ENCODE measurements at regions not wholly inside any gene's neighbourhood (a gene's known extent, or its start where the extent isn't known, plus 50 kb on each side); places are given as distances from the start of the nearest gene placed in this dataset.

- DNase-seq, result no peak
- Histone ChIP-seq H3K79me2 (ENCODE audit: control insufficient read depth, insufficient read depth, low read length) (no peaks in the 10 kb centered on the region), H3K79me1 (ENCODE audit: low read length) (no peaks in the 10 kb centered on the region), H3K56ac (ENCODE audit: low read length) (no peak overlapping the region), H3K36me3 (ENCODE audit: control insufficient read depth, insufficient read depth, low read length) (no peaks in the 10 kb centered on the region), H2BK5ac (ENCODE audit: low read length) (no peak overlapping the region), H2BK120ac (ENCODE audit: low read depth, low read length) (no peak overlapping the region), H3K4me1 (ENCODE audit: control insufficient read depth, low read depth, low read length) (no peaks in the 10 kb centered on the region), H3K9ac (ENCODE audit: low read length) (no peak overlapping the region), H4K8ac (ENCODE audit: low read depth, low read length) (no peak overlapping the region), H3K18ac (ENCODE audit: low read length) (no peak overlapping the region), H3K4me3 (ENCODE audit: low read length) (no peak overlapping the region), H3K27ac (ENCODE audit: low read depth, low read length) (no peak overlapping the region), H3K4ac (ENCODE audit: low read depth, low read length) (no peak overlapping the region), H3K4me2 (ENCODE audit: low read length) (no peak overlapping the region), H3K27me3 (ENCODE audit: insufficient read depth, low read length, poor library complexity) (no peaks in the 10 kb centered on the region), H2BK15ac (replicated peaks; ENCODE audit: low read depth) (no peak overlapping the region), H2AK5ac (ENCODE audit: low read length) (no peak overlapping the region), H3K23ac (ENCODE audit: low read length) (no peak overlapping the region), H4K5ac (ENCODE audit: low read length) (no peak overlapping the region)
- no CpG with 5 or more reads among the region's 39 CpGs for WGBS (ENCODE audit: extremely low coverage, insufficient coverage, low lambda C conversion rate)
These were observed 89.0 kb downstream of the UNCX start for GRCh38 chr7:1321411-1322239.

GRCh38 chr7:1322240-1323110 lies 89.8 kb downstream of the UNCX start:
- Histone ChIP-seq H3K79me2 (ENCODE audit: control insufficient read depth, insufficient read depth, low read length) (no peaks in the 10 kb centered on the region), H3K27ac (ENCODE audit: low read depth, low read length) (no peak overlapping the region), H3K4me3 (ENCODE audit: low read length) (no peak overlapping the region), H4K5ac (ENCODE audit: low read length) (no peak overlapping the region), H3K4ac (ENCODE audit: low read depth, low read length) (no peak overlapping the region), H2AK5ac (ENCODE audit: low read length) (no peak overlapping the region), H3K79me1 (ENCODE audit: low read length) (no peaks in the 10 kb centered on the region), H4K8ac (ENCODE audit: low read depth, low read length) (no peak overlapping the region), H3K56ac (ENCODE audit: low read length) (no peak overlapping the region), H2BK120ac (ENCODE audit: low read depth, low read length) (no peak overlapping the region), H3K36me3 (ENCODE audit: control insufficient read depth, insufficient read depth, low read length) (no peaks in the 10 kb centered on the region), H2BK5ac (ENCODE audit: low read length) (no peak overlapping the region), H3K18ac (ENCODE audit: low read length) (no peak overlapping the region), H2BK15ac (replicated peaks; ENCODE audit: low read depth) (no peak overlapping the region), H3K4me2 (ENCODE audit: low read length) (no peak overlapping the region), H3K4me1 (ENCODE audit: control insufficient read depth, low read depth, low read length) (no peaks in the 10 kb centered on the region), H3K27me3 (ENCODE audit: insufficient read depth, low read length, poor library complexity) (no peaks in the 10 kb centered on the region), H3K9ac (ENCODE audit: low read length) (no peak overlapping the region), H3K23ac (ENCODE audit: low read length) (no peak overlapping the region)
- no CpG with 5 or more reads among the region's 35 CpGs for WGBS (ENCODE audit: extremely low coverage, insufficient coverage, low lambda C conversion rate)
- no peak for DNase-seq

- no peak overlapping the region for H3K4ac ChIP-seq (ENCODE audit: low read depth, low read length)
- DNase-seq, result no peak
- no peaks in the 10 kb centered on the region for H3K36me3 ChIP-seq (ENCODE audit: control insufficient read depth, insufficient read depth, low read length)
- no peak overlapping the region for H3K4me2 ChIP-seq (ENCODE audit: low read length)
- no peaks in the 10 kb centered on the region for H3K27me3 ChIP-seq (ENCODE audit: insufficient read depth, low read length, poor library complexity)
- H3K4me1 ChIP-seq (ENCODE audit: control insufficient read depth, low read depth, low read length), result no peaks in the 10 kb centered on the region
- H2BK15ac ChIP-seq (replicated peaks; ENCODE audit: low read depth), result no peak overlapping the region
- H4K5ac ChIP-seq (ENCODE audit: low read length), result no peak overlapping the region
- H3K18ac ChIP-seq (ENCODE audit: low read length), result no peak overlapping the region
- H2AK5ac ChIP-seq (ENCODE audit: low read length), result no peak overlapping the region
- H3K27ac ChIP-seq (ENCODE audit: low read depth, low read length), result no peak overlapping the region
- no peak overlapping the region for H3K9ac ChIP-seq (ENCODE audit: low read length)
- WGBS (ENCODE audit: extremely low coverage, insufficient coverage, low lambda C conversion rate), result no CpG with 5 or more reads among the region's 63 CpGs
- no peak overlapping the region for H3K56ac ChIP-seq (ENCODE audit: low read length)
- H3K23ac ChIP-seq (ENCODE audit: low read length), result no peak overlapping the region
- H2BK120ac ChIP-seq (ENCODE audit: low read depth, low read length), result no peak overlapping the region
- H3K79me2 ChIP-seq (ENCODE audit: control insufficient read depth, insufficient read depth, low read length), result no peaks in the 10 kb centered on the region
- no peak overlapping the region for H2BK5ac ChIP-seq (ENCODE audit: low read length)
- H4K8ac ChIP-seq (ENCODE audit: low read depth, low read length), result no peak overlapping the region
- no peaks in the 10 kb centered on the region for H3K79me1 ChIP-seq (ENCODE audit: low read length)
- H3K4me3 ChIP-seq (ENCODE audit: low read length), result no peak overlapping the region
These were observed 90.7 kb downstream of the UNCX start for GRCh38 chr7:1323178-1324027.

- Histone ChIP-seq H3K4me2 (ENCODE audit: low read length) (no peak overlapping the region), H2AK5ac (ENCODE audit: low read length) (no peak overlapping the region), H3K4ac (ENCODE audit: low read depth, low read length) (no peak overlapping the region), H3K79me2 (ENCODE audit: control insufficient read depth, insufficient read depth, low read length) (no peaks in the 10 kb centered on the region), H3K36me3 (ENCODE audit: control insufficient read depth, insufficient read depth, low read length) (no peaks in the 10 kb centered on the region), H2BK15ac (replicated peaks; ENCODE audit: low read depth) (no peak overlapping the region), H2BK120ac (ENCODE audit: low read depth, low read length) (no peak overlapping the region), H2BK5ac (ENCODE audit: low read length) (no peak overlapping the region), H3K27me3 (ENCODE audit: insufficient read depth, low read length, poor library complexity) (no peaks in the 10 kb centered on the region), H4K5ac (ENCODE audit: low read length) (no peak overlapping the region), H3K27ac (ENCODE audit: low read depth, low read length) (no peak overlapping the region), H4K8ac (ENCODE audit: low read depth, low read length) (no peak overlapping the region), H3K4me3 (ENCODE audit: low read length) (no peak overlapping the region), H3K4me1 (ENCODE audit: control insufficient read depth, low read depth, low read length) (no peaks in the 10 kb centered on the region), H3K23ac (ENCODE audit: low read length) (no peak overlapping the region), H3K9ac (ENCODE audit: low read length) (no peak overlapping the region), H3K18ac (ENCODE audit: low read length) (no peak overlapping the region), H3K79me1 (ENCODE audit: low read length) (no peaks in the 10 kb centered on the region), H3K56ac (ENCODE audit: low read length) (no peak overlapping the region)
- WGBS (ENCODE audit: extremely low coverage, insufficient coverage, low lambda C conversion rate), result no CpG with 5 or more reads among the region's 30 CpGs
- DNase-seq, result no peak
These were observed 91.6 kb downstream of the UNCX start for GRCh38 chr7:1324028-1324900.

GRCh38 chr7:1325246-1325645 lies 92.6 kb downstream of the UNCX start:
- H3K79me1 ChIP-seq (ENCODE audit: low read length), result no peaks in the 10 kb centered on the region
- H3K36me3 ChIP-seq (ENCODE audit: control insufficient read depth, insufficient read depth, low read length), result no peaks in the 10 kb centered on the region
- no peak overlapping the region for H3K56ac ChIP-seq (ENCODE audit: low read length)
- no peak overlapping the region for H4K8ac ChIP-seq (ENCODE audit: low read depth, low read length)
- WGBS (ENCODE audit: extremely low coverage, insufficient coverage, low lambda C conversion rate), result no CpG with 5 or more reads among the region's 17 CpGs
- no peak overlapping the region for H3K4me3 ChIP-seq (ENCODE audit: low read length)
- no peak overlapping the region for H3K23ac ChIP-seq (ENCODE audit: low read length)
- H3K27ac ChIP-seq (ENCODE audit: low read depth, low read length), result no peak overlapping the region
- no peak overlapping the region for H2AK5ac ChIP-seq (ENCODE audit: low read length)
- H2BK120ac ChIP-seq (ENCODE audit: low read depth, low read length), result no peak overlapping the region
- no peak overlapping the region for H3K9ac ChIP-seq (ENCODE audit: low read length)
- no peak for DNase-seq
- H3K4me1 ChIP-seq (ENCODE audit: control insufficient read depth, low read depth, low read length), result no peaks in the 10 kb centered on the region
- no peak overlapping the region for H3K4me2 ChIP-seq (ENCODE audit: low read length)
- H3K27me3 ChIP-seq (ENCODE audit: insufficient read depth, low read length, poor library complexity), result no peaks in the 10 kb centered on the region
- no peak overlapping the region for H3K18ac ChIP-seq (ENCODE audit: low read length)
- H2BK15ac ChIP-seq (replicated peaks; ENCODE audit: low read depth), result no peak overlapping the region
- H3K79me2 ChIP-seq (ENCODE audit: control insufficient read depth, insufficient read depth, low read length), result no peaks in the 10 kb centered on the region
- no peak overlapping the region for H4K5ac ChIP-seq (ENCODE audit: low read length)
- H3K4ac ChIP-seq (ENCODE audit: low read depth, low read length), result no peak overlapping the region
- no peak overlapping the region for H2BK5ac ChIP-seq (ENCODE audit: low read length)

All from mesendoderm (in vitro differentiated cells).